Small intestine (tissue), 7 donors: ENCODE measurements at regions not wholly inside any gene's neighbourhood (a gene's known extent, or its start where the extent isn't known, plus 50 kb on each side); places are given as distances from the start of the nearest gene placed in this dataset.

Experiments used
- DNase-seq, 2 donors: peaks; one replicate each; pipeline versions ENCODE4 v3.0.0 to v3.0.0-alpha.2; 2013
- FAIRE-seq: peaks from 2 replicates; lab custom pipeline; 2012; peaks lifted over from hg19 to GRCh38; lab: Jason Lieb, UNC
- H3K27ac ChIP-seq, 3 donors: one replicate each; pipeline ENCODE4 v1.5.1; 2013; ENCODE audit warnings: low read length in 2 of 3, mild to moderate bottlenecking in 2 of 3, control low read depth in 1 of 3, inconsistent platforms in 1 of 3, low read depth in 1 of 3, moderate library complexity in 1 of 3
- H3K27me3 ChIP-seq, 3 donors: one replicate each; pipeline ENCODE4 v1.6.1; 2013; ENCODE audit warnings: low read length in 3 of 3, inconsistent platforms in 1 of 3; ENCODE audit not compliant: control insufficient read depth in 3 of 3, insufficient read depth in 3 of 3
- H3K36me3 ChIP-seq, 3 donors: one replicate each; pipeline ENCODE4 v1.6.1; 2013; ENCODE audit warnings: low read length in 3 of 3, inconsistent platforms in 1 of 3, low read depth in 1 of 3, mild to moderate bottlenecking in 1 of 3, moderate library complexity in 1 of 3; ENCODE audit not compliant: control insufficient read depth in 3 of 3, insufficient read depth in 2 of 3
- H3K4me1 ChIP-seq, 3 donors: one replicate each; pipeline ENCODE4 v1.6.1; 2013; ENCODE audit warnings: low read length in 2 of 3, inconsistent platforms in 1 of 3, low read depth in 1 of 3, mild to moderate bottlenecking in 1 of 3, moderate library complexity in 1 of 3; ENCODE audit not compliant: control insufficient read depth in 3 of 3, insufficient read depth in 2 of 3
- H3K4me3 ChIP-seq, 3 donors: one replicate each; pipeline ENCODE4 v1.5.1; 2013; ENCODE audit warnings: low read length in 3 of 3, control low read depth in 1 of 3, inconsistent platforms in 1 of 3, low read depth in 1 of 3, mild to moderate bottlenecking in 1 of 3, moderate library complexity in 1 of 3
- H3K9me3 ChIP-seq, 2 donors: one replicate each; pipeline ENCODE4 v1.6.1; 2013; ENCODE audit warnings: low read depth in 1 of 2, low read length in 1 of 2; ENCODE audit not compliant: control insufficient read depth in 2 of 2, insufficient read depth in 1 of 2
- WGBS, 3 donors: extraction: QIAGEN DNeasy Blood & Tissue Kit; methylation state at CpG; one replicate each; pipeline ENCODE4 v1.1.7; 2013; 5-methylcytosine and 5-hydroxymethylcytosine counted together
- donor health status: healthy with polysubstance abuse.
- donor health status: control.
- donor health status: control.
- donor health status: Bipolar disorder and iron deficiency.
- donor health status: healthy.

DNA sequence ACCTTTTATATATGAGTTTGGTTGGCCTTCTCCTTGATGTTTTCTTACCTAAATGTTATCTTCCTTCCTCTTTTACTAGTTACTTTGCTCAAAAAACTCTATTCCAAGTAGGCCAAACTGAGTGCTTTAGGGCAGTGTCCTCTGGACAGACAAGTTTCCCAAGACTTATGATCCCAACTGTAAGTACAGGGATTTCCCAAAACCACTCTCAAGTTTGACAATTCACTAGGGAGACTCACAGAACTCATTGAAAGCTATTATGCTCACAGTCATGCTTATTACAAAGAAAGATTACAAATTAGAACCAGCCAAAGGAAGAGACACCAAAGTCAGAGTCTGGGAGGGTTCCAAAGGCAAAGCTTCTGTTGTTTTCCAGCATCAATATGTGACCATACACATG, 534.2 kb upstream of the ALCAM start:
- Histone ChIP-seq H3K36me3 (no peaks in the 10 kb centered on the region), H3K9me3 (no peaks in the 10 kb centered on the region), H3K4me3 (no peak overlapping the region), H3K27ac (no peak overlapping the region), H3K27me3 (no peaks in the 10 kb centered on the region), H3K4me1 (no peaks in the 10 kb centered on the region)
- DNase-seq = no peak
- no peak for FAIRE-seq

DNA sequence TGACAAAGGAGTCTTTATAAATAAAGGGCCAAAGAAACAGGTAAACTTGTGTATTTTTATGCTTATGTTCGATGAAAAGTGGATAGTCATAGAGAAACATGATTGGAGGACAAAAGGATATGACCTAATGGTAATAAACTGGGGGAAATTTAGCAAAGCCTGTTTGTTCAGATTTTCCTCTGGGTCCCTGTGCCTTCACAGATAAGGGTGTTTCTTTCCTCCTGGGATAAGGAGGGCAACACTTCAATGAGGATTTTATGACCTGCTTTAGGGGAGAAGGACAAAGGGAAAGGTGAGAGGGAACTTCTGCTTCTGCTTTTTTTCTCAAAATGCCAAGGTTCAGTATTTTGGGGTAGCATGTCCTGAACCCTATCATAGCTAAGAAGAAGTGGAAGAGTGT, 531.3 kb upstream of the ALCAM start:
- no peak overlapping the region for H3K27ac ChIP-seq
- no peak overlapping the region for H3K4me3 ChIP-seq
- 50 to 81% (median 70%) methylated on average over 1 of the region's 1 CpG for WGBS, 3 donors
- H3K36me3 ChIP-seq = no peaks in the 10 kb centered on the region
- no peaks in the 10 kb centered on the region for H3K9me3 ChIP-seq
- DNase-seq (no peak), FAIRE-seq (no peak)
- no peaks in the 10 kb centered on the region for H3K4me1 ChIP-seq
- no peaks in the 10 kb centered on the region for H3K27me3 ChIP-seq

GRCh38 chr3:104846270-104846669, 520.4 kb upstream of the ALCAM start:
- H3K4me1 ChIP-seq = no peaks in the 10 kb centered on the region
- 29 to 40% (median 36%) methylated on average over 2 of the region's 2 CpGs for WGBS, 3 donors

DNA sequence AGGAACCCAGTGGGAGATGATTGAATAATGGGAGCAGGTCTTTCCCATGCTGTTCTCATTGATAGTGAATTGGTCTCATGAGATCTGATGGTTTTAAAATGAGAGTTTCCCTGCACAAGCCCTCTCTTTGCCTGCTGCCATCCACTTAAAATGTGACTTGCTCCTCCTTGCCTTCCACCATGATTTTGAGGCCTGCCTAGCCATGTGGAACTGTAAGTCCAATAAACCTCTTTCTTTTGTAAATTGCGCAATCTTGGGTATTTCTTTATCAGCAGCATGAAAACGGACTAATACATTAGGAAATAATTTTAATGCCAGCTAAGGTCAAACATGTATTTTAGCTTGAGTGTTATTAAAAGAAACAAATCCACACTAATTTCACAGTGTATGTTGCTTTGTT, 517.6 kb upstream of the ALCAM start:
- peaks cover 0 to 14% of the 10 kb centered on the region in 2 donors for H3K9me3 ChIP-seq
- 56 to 86% (median 72%) methylated on average over 2 of the region's 2 CpGs for WGBS, 3 donors
- H3K27ac ChIP-seq = no peak overlapping the region
- no peak overlapping the region for H3K4me3 ChIP-seq
- no peaks in the 10 kb centered on the region for H3K36me3 ChIP-seq
- FAIRE-seq = no peak
- DNase-seq = no peak
- no peaks in the 10 kb centered on the region for H3K4me1 ChIP-seq
- no peaks in the 10 kb centered on the region for H3K27me3 ChIP-seq

More at GRCh38 chr3:104846270-104846669, 520.4 kb upstream of the ALCAM start:
- FAIRE-seq = no peak
- H3K9me3 ChIP-seq = peaks cover 0 to 14% of the 10 kb centered on the region in 2 donors
- H3K27ac ChIP-seq = no peak overlapping the region
- H3K27me3 ChIP-seq = no peaks in the 10 kb centered on the region
- no peak for DNase-seq
- no peak overlapping the region for H3K4me3 ChIP-seq
- H3K36me3 ChIP-seq = no peaks in the 10 kb centered on the region

- H3K27ac ChIP-seq = no peak overlapping the region
- no peaks in the 10 kb centered on the region for H3K27me3 ChIP-seq
- no peaks in the 10 kb centered on the region for H3K36me3 ChIP-seq
- no peak for FAIRE-seq
- no peak for DNase-seq
- no peaks in the 10 kb centered on the region for H3K4me1 ChIP-seq
- no peak overlapping the region for H3K4me3 ChIP-seq
- peaks cover 0 to 3% of the 10 kb centered on the region in 2 donors for H3K9me3 ChIP-seq
- 69 to 81% (median 76%) methylated on average over 2 of the region's 2 CpGs for WGBS, 3 donors
Measured at GRCh38 chr3:104854468-104854867, 512.2 kb upstream of the ALCAM start.

DNA sequence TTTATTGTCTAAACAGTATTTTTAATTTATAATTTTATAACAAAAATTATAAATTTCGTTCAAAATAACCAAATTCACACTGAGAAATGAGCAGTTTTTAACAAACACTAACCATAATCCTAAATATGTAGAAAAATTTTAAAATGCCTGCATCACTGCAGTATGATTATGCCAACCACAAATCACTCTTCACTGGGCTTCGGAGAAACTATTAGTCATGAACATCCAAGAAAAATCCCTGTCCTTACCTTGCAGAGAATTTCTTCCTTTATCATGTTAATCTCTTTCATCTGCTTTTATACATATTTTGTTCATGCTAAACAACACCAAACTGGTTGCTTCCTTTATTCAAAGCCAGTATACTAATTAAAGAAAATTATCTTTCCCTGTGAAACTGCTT, 511.0 kb upstream of the ALCAM start:
- 48 to 58% (median 48%) methylated on average over 2 of the region's 2 CpGs for WGBS, 3 donors
- Histone ChIP-seq H3K36me3 (no peaks in the 10 kb centered on the region), H3K27ac (no peak overlapping the region), H3K4me3 (no peak overlapping the region), H3K9me3 (peaks cover 0 to 1% of the 10 kb centered on the region in 2 donors), H3K27me3 (no peaks in the 10 kb centered on the region), H3K4me1 (no peaks in the 10 kb centered on the region)
- DNase-seq (no peak), FAIRE-seq (no peak)

GRCh38 chr3:104856741-104857140, 510.0 kb upstream of the ALCAM start:
- H3K27me3 ChIP-seq = no peaks in the 10 kb centered on the region
- no peaks in the 10 kb centered on the region for H3K9me3 ChIP-seq
- H3K36me3 ChIP-seq = no peaks in the 10 kb centered on the region
- WGBS, 3 donors = 38 to 51% (median 50%) methylated on average over 2 of the region's 2 CpGs
- H3K4me1 ChIP-seq = no peaks in the 10 kb centered on the region
- H3K4me3 ChIP-seq = no peak overlapping the region
- no peak for FAIRE-seq
- H3K27ac ChIP-seq = no peak overlapping the region
- no peak for DNase-seq

- Histone ChIP-seq H3K4me3 (no peak overlapping the region), H3K27ac (no peak overlapping the region), H3K27me3 (no peaks in the 10 kb centered on the region), H3K4me1 (no peaks in the 10 kb centered on the region), H3K36me3 (no peaks in the 10 kb centered on the region), H3K9me3 (no peaks in the 10 kb centered on the region)
- WGBS, 3 donors = 75 to 78% (median 78%) methylated on average over 2 of the region's 2 CpGs
- no peak for DNase-seq
- FAIRE-seq = no peak
Measured at GRCh38 chr3:104868291-104868690, 498.4 kb upstream of the ALCAM start.

GRCh38 chr3:104870276-104870675, 496.4 kb upstream of the ALCAM start:
- no peak overlapping the region for H3K27ac ChIP-seq
- no peaks in the 10 kb centered on the region for H3K4me1 ChIP-seq
- DNase-seq (no peak), FAIRE-seq (no peak)
- 93 to 97% (median 94%) methylated on average over 1 of the region's 1 CpG for WGBS, 3 donors
- H3K36me3 ChIP-seq = no peaks in the 10 kb centered on the region
- no peaks in the 10 kb centered on the region for H3K27me3 ChIP-seq
- H3K9me3 ChIP-seq = no peaks in the 10 kb centered on the region
- no peak overlapping the region for H3K4me3 ChIP-seq
